Small intestine (tissue), 7 donors: ENCODE measurements at regions not wholly inside any gene's neighbourhood (a gene's known extent, or its start where the extent isn't known, plus 50 kb on each side); places are given as distances from the start of the nearest gene placed in this dataset.

Source experiments
- DNase-seq, 2 donors: peaks; one replicate each; pipeline versions ENCODE4 v3.0.0 to v3.0.0-alpha.2; 2013
- FAIRE-seq: peaks from 2 replicates; lab custom pipeline; 2012; peaks lifted over from hg19 to GRCh38; lab: Jason Lieb, UNC
- H3K27ac ChIP-seq, 3 donors: one replicate each; pipeline ENCODE4 v1.5.1; 2013; ENCODE audit warnings: low read length in 2 of 3, mild to moderate bottlenecking in 2 of 3, control low read depth in 1 of 3, inconsistent platforms in 1 of 3, low read depth in 1 of 3, moderate library complexity in 1 of 3
- H3K27me3 ChIP-seq, 3 donors: one replicate each; pipeline ENCODE4 v1.6.1; 2013; ENCODE audit warnings: low read length in 3 of 3, inconsistent platforms in 1 of 3; ENCODE audit not compliant: control insufficient read depth in 3 of 3, insufficient read depth in 3 of 3
- H3K36me3 ChIP-seq, 3 donors: one replicate each; pipeline ENCODE4 v1.6.1; 2013; ENCODE audit warnings: low read length in 3 of 3, inconsistent platforms in 1 of 3, low read depth in 1 of 3, mild to moderate bottlenecking in 1 of 3, moderate library complexity in 1 of 3; ENCODE audit not compliant: control insufficient read depth in 3 of 3, insufficient read depth in 2 of 3
- H3K4me1 ChIP-seq, 3 donors: one replicate each; pipeline ENCODE4 v1.6.1; 2013; ENCODE audit warnings: low read length in 2 of 3, inconsistent platforms in 1 of 3, low read depth in 1 of 3, mild to moderate bottlenecking in 1 of 3, moderate library complexity in 1 of 3; ENCODE audit not compliant: control insufficient read depth in 3 of 3, insufficient read depth in 2 of 3
- H3K4me3 ChIP-seq, 3 donors: one replicate each; pipeline ENCODE4 v1.5.1; 2013; ENCODE audit warnings: low read length in 3 of 3, control low read depth in 1 of 3, inconsistent platforms in 1 of 3, low read depth in 1 of 3, mild to moderate bottlenecking in 1 of 3, moderate library complexity in 1 of 3
- H3K9me3 ChIP-seq, 2 donors: one replicate each; pipeline ENCODE4 v1.6.1; 2013; ENCODE audit warnings: low read depth in 1 of 2, low read length in 1 of 2; ENCODE audit not compliant: control insufficient read depth in 2 of 2, insufficient read depth in 1 of 2
- WGBS, 3 donors: extraction: QIAGEN DNeasy Blood & Tissue Kit; methylation state at CpG; one replicate each; pipeline ENCODE4 v1.1.7; 2013; 5-methylcytosine and 5-hydroxymethylcytosine counted together
- donor health status: healthy with polysubstance abuse.
- donor health status: control.
- donor health status: control.
- donor health status: Bipolar disorder and iron deficiency.
- donor health status: healthy.

DNA sequence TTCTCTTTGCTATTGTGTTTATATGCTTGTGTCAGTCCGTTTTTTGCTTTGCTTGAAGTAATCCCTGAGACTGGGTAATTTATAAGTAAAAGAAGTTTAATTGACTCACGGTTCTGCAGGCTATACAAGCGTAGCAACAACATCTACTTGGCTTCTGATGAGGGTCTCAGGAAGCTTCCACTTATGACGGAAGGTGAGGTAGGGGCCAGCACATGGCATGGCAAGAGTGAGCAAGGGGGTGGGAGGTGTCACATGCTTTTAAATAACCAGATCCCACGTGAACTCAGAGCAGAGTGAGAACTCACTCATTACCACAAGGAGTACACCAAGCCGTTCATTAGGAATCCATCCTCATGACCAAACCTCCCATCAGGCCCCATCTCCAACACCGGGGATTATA lies 540.3 kb downstream of the TDRD15 start:
- Histone ChIP-seq H3K36me3 (no peaks in the 10 kb centered on the region), H3K9me3 (no peaks in the 10 kb centered on the region), H3K4me3 (no peak overlapping the region), H3K27me3 (peaks cover 0 to 2% (median 0%) of the 10 kb centered on the region in 3 donors), H3K4me1 (no peaks in the 10 kb centered on the region), H3K27ac (no peak overlapping the region)
- no peak for FAIRE-seq
- no peak for DNase-seq
- 63 to 76% (median 73%) methylated on average over 7 of the region's 7 CpGs for WGBS, 3 donors

DNA sequence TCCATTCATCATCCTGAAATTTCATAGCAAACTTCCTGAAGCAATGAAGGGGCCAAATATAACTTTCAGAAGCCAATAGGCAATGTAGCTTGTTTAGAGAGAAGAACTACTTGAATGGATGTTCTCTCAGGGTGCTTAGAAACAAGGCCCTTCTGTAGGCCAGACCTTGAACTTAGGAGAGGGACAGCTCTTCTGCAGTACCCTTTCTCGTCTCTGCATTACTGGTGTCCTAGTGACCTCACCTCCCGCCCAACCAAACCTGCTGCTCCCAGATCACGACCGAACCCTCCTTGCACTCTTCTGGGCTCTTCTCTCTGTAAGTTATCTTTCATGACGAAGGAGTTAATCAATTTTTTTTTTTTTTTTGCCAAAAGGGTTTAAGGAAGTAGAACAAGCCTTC lies 543.9 kb downstream of the TDRD15 start:
- H3K4me3 ChIP-seq: no peak overlapping the region
- WGBS, 3 donors: 76 to 87% (median 83%) methylated on average over 5 of the region's 5 CpGs
- H3K27ac ChIP-seq: no peak overlapping the region
- peaks cover 0 to 2% (median 0%) of the 10 kb centered on the region in 3 donors for H3K27me3 ChIP-seq
- H3K4me1 ChIP-seq: no peaks in the 10 kb centered on the region
- no peaks in the 10 kb centered on the region for H3K36me3 ChIP-seq
- FAIRE-seq (no peak), DNase-seq (no peak)
- no peaks in the 10 kb centered on the region for H3K9me3 ChIP-seq

DNA sequence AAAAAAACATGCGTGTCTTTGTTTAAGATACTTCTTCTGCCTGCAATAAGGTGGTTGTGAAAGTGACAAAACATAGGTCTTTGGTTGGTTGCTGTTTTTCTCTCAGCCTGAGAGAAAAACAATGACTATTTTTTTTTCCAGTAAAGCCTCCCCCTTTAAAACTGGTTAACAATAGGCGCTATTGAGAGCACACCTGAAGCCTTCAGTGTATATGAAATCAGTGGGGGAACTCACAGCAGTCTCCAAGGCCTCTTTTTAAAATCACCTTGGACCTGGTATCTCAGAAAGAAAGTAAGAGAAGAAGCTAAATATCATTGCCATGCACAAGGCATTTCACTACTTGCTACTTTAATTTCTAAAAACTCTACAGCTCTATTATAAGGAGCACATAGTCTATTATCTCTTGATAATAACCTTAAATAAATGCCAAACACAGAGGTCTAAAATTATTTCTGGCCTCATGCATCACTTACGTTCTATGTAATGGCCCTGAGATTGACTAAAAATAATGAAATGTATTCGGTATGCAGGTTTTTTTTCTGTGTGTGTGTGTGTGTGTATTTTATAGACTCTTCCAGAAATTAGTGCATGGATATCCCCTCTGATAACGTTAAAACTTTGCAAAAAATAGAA lies 544.4 kb downstream of the TDRD15 start:
- H3K4me3 ChIP-seq: no peak overlapping the region
- peaks cover 0 to 2% (median 0%) of the 10 kb centered on the region in 3 donors for H3K27me3 ChIP-seq
- no peaks in the 10 kb centered on the region for H3K4me1 ChIP-seq
- DNase-seq (no peak), FAIRE-seq (no peak)
- WGBS, 3 donors: 67 to 78% (median 76%) methylated on average over 5 of the region's 5 CpGs
- H3K9me3 ChIP-seq: no peaks in the 10 kb centered on the region
- no peaks in the 10 kb centered on the region for H3K36me3 ChIP-seq
- no peak overlapping the region for H3K27ac ChIP-seq

DNA sequence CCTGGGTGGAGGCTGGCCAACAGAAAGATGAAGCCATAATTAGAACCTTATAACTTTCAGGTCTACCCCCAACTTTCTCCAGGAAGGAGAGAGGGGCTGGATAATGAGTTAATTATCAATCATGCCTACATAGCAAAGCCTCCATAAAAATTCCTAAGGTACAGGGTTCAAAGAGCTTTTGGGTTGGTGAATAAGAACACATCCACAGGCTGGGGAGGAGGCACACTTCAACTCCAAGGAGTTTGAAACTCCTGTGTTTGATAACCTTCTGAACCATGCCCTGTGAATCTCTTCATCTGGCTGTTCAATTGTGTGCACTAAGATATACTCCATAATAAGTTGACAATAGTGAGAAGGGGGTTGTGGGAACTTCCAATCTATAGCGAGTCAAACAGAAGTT lies 552.3 kb downstream of the TDRD15 start:
- H3K27ac ChIP-seq: no peak overlapping the region
- DNase-seq (peak in 1 of 2 donors; percentile 7), FAIRE-seq (no peak)
- no peaks in the 10 kb centered on the region for H3K36me3 ChIP-seq
- WGBS, 3 donors: 10 to 57% (median 19%) methylated on average over 1 of the region's 1 CpG
- H3K4me3 ChIP-seq: no peak overlapping the region
- H3K9me3 ChIP-seq: no peaks in the 10 kb centered on the region
- H3K27me3 ChIP-seq: no peaks in the 10 kb centered on the region
- H3K4me1 ChIP-seq: no peaks in the 10 kb centered on the region

DNA sequence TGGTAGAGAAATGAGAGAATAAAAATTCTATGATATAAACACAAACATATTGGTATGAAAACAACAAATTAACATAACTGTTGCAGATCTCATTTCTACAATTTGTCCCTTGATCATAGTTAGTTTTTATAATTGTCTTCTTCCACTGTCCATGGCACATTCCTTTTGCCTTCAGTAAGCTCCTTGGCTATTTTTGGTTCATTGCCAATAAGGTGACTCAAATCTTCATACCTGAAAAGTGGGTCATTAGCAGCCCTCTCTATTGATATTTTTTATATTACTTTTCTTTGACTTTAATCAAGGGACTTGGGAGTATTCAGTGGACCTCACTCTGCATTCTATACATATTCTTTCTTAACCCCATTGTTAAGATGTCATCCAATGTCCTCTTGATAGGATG lies 552.9 kb downstream of the TDRD15 start:
- no peak overlapping the region for H3K27ac ChIP-seq
- no peaks in the 10 kb centered on the region for H3K4me1 ChIP-seq
- no peak for DNase-seq
- H3K27me3 ChIP-seq: no peaks in the 10 kb centered on the region
- FAIRE-seq: no peak
- H3K36me3 ChIP-seq: no peaks in the 10 kb centered on the region
- H3K9me3 ChIP-seq: no peaks in the 10 kb centered on the region
- no peak overlapping the region for H3K4me3 ChIP-seq

DNA sequence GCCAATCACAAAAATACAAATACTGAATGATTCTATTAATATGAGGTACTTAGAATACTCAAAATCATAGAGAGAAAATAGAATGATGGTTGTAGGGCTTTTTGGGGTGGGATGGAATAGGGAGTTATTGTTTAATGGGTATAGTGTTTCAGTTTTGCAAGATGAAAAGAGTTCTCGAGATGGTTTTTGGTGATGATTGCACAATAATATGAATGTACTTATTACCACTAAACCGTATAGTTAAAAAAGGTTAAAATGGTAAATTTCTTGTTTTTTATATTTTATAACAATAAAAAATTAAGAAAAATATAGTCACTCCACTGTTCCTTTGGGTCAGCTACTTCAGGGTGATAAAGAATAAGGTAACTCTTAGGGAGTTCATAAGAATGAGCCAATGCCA lies 560.1 kb downstream of the TDRD15 start:
- no peaks in the 10 kb centered on the region for H3K4me1 ChIP-seq
- whole genome bisulfite sequencing, 3 donors: 89 to 93% (median 90%) methylated on average over 2 of the region's 2 CpGs
- H3K27me3 ChIP-seq: no peaks in the 10 kb centered on the region
- DNase-seq (no peak), FAIRE-seq (no peak)
- H3K4me3 ChIP-seq: no peak overlapping the region
- no peaks in the 10 kb centered on the region for H3K9me3 ChIP-seq
- H3K27ac ChIP-seq: no peak overlapping the region
- H3K36me3 ChIP-seq: no peaks in the 10 kb centered on the region

DNA sequence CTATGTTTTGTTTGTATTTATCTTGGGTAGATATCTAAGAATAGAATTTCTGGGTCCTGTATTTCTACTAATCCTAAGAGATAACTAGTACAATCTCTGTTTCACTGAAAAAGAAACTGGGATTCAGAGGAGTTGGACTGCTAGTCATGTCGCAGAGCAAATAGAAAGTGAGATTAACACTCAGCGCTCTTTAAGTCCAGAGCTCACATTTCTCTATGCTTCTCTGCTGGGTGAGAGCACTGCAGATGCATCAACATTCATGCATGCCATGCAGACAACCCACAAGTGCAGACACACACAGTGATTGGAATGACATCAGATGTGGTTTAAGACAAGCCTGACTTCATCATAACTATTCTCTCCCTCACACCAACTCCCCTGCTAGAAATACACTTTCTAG lies 563.8 kb downstream of the TDRD15 start:
- no peaks in the 10 kb centered on the region for H3K9me3 ChIP-seq
- no peak overlapping the region for H3K27ac ChIP-seq
- H3K36me3 ChIP-seq: no peaks in the 10 kb centered on the region
- FAIRE-seq (no peak), DNase-seq (no peak)
- no peaks in the 10 kb centered on the region for H3K27me3 ChIP-seq
- H3K4me3 ChIP-seq: no peak overlapping the region
- 66 to 82% (median 79%) methylated on average over 2 of the region's 2 CpGs for WGBS, 3 donors
- H3K4me1 ChIP-seq: no peaks in the 10 kb centered on the region

DNA sequence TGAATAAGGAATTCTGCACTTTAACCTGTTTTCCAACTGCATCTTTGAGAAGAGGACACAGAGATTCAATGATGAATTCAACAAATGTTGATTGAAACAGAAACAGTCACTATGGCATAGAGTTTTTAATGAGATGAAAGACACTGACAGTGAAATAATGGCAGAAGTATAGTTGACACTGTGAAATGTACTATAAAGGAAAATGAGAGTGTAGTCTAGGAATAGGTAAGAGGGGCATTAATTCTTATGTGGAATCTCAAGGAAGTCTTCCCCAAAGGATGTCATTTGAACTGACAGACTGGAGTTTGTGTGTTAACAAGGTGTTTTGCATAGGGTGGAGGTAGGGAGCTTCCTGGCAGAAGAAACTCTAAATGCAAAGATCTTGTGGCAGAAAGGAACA lies 566.2 kb downstream of the TDRD15 start:
- no peaks in the 10 kb centered on the region for H3K36me3 ChIP-seq
- H3K4me1 ChIP-seq: no peaks in the 10 kb centered on the region
- no peaks in the 10 kb centered on the region for H3K27me3 ChIP-seq
- FAIRE-seq (no peak), DNase-seq (no peak)
- H3K4me3 ChIP-seq: no peak overlapping the region
- no peak overlapping the region for H3K27ac ChIP-seq
- H3K9me3 ChIP-seq: no peaks in the 10 kb centered on the region

DNA sequence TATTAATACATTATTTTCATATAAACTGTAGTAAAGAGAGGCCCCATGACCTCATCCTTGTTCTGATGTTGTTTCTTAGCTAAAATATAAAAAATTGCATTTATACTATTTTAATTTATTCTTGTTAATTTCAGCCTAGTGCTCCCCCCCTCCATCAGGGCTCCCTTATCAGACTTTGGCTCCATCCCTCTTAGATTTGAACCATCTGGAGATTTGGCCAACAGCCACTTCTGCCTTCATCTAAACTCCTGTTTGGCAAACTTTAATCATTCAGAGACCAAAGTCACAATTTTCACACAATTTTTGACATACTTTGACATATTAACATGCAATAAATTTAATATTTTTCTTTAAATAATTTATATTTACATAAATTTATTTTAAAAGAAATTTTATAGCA lies 569.3 kb downstream of the TDRD15 start:
- Histone ChIP-seq H3K4me1 (no peaks in the 10 kb centered on the region), H3K27ac (no peak overlapping the region), H3K27me3 (no peaks in the 10 kb centered on the region), H3K9me3 (no peaks in the 10 kb centered on the region), H3K36me3 (no peaks in the 10 kb centered on the region), H3K4me3 (no peak overlapping the region)
- DNase-seq (no peak), FAIRE-seq (no peak)
